ENCODE measurements at regions not wholly inside any gene's neighbourhood (a gene's known extent, or its start where the extent isn't known, plus 50 kb on each side); places are given as distances from the start of the nearest gene placed in this dataset.

GRCh38 chr14:53493860-53494259, 340.7 kb upstream of the DDHD1 start:
- Histone ChIP-seq H4K20me1 (replicated peaks; ENCODE audit: control insufficient read depth, insufficient read depth, low read length) (no peaks in the 10 kb centered on the region), H3K79me2 (ENCODE audit: control insufficient read depth, insufficient read depth, low read length) (no peaks in the 10 kb centered on the region), H3K4me1 (replicated peaks in 1 of 2; ENCODE audit: control insufficient read depth in 2 of 2, insufficient read depth in 2 of 2, low read length in 2 of 2) (no peaks in the 10 kb centered on the region), H3K9me3 (replicated peaks; ENCODE audit: control insufficient read depth, insufficient read depth, low read depth, low read length) (no peaks in the 10 kb centered on the region), H3K36me3 (ENCODE audit: control insufficient read depth, insufficient read depth, low read length) (no peaks in the 10 kb centered on the region), H3K27me3 (ENCODE audit: control insufficient read depth in 2 of 2, insufficient read depth in 2 of 2, low read length in 2 of 2) (no peaks in the 10 kb centered on the region), H3K27ac (ENCODE audit: extremely low read depth, low read depth, low read length) (no peak overlapping the region), H3K4me3 (no peak overlapping the region), H2AFZ (ENCODE audit: low read depth, low read length) (no peak overlapping the region), H3K4me2 (ENCODE audit: insufficient read depth, low read length) (no peak overlapping the region), H3K9ac (ENCODE audit: insufficient read depth in 1 of 2, low read depth in 2 of 2, low read length in 2 of 2) (no peak overlapping the region), H3K9me1 (ENCODE audit: control insufficient read depth, insufficient read depth, low read length) (no peaks in the 10 kb centered on the region)
- intact Hi-C loops (cut with micrococcal nuclease): no loop called here
- FAIRE-seq (no peak), ATAC-seq (no peak), DNase-seq (ENCODE audit: extremely low read depth in 1 of 4, low spot score in 3 of 4) (no peak)
- POLR2A ChIA-PET: no interaction called here
- 0% methylated on average over 1 of the region's 1 CpG for WGBS (ENCODE audit: insufficient coverage, low coverage, missing lambda C conversion rate)
- no TSS peak for BruUV-seq (replicated peaks)
- CTCF ChIA-PET (ENCODE audit: low intra/inter-chr PET ratio): no interaction called here
- no peak for TF ChIP-seq ATF1 (CRISPR knock-in tag; IDR thresholded peaks at IDR 0.05)
- no peak for TF ChIP-seq ATF1 (tag; IDR thresholded peaks at IDR 0.05)
- no peak for TF ChIP-seq CCAR2 (IDR thresholded peaks at IDR 0.05; ENCODE audit: low read depth, low read length)
- TF ChIP-seq HNRNPLL (IDR thresholded peaks at IDR 0.05; ENCODE audit: low read depth, low read length, poor library complexity, severe bottlenecking): no peak
- no peak for TF ChIP-seq TAF9B (IDR thresholded peaks at IDR 0.05; ENCODE audit: partially characterized antibody)
- TF ChIP-seq ZNF655 (CRISPR knock-in tag; IDR thresholded peaks at IDR 0.05): no peak
- no peak for TF ChIP-seq CAMTA2 (CRISPR knock-in tag; conservative IDR thresholded peaks at IDR 0.05)
- TF ChIP-seq SMARCA5 (IDR thresholded peaks at IDR 0.05): no peak
- TF ChIP-seq MTA3 (IDR thresholded peaks at IDR 0.05; ENCODE audit: borderline replicate concordance): no peak
- TF ChIP-seq MED1 (CRISPR knock-in tag; IDR thresholded peaks at IDR 0.05; ENCODE audit: borderline replicate concordance): no peak
- no peak for TF ChIP-seq ZNF347 (CRISPR knock-in tag; IDR thresholded peaks at IDR 0.05; ENCODE audit: low read depth)
- no peak for TF ChIP-seq LEF1 (IDR thresholded peaks at IDR 0.05)
- TF ChIP-seq ZNF830 (CRISPR knock-in tag; IDR thresholded peaks at IDR 0.05): no peak
- TF ChIP-seq CBFA2T3 (IDR thresholded peaks at IDR 0.05): no peak
- no peak for TF ChIP-seq ZFPM2 (CRISPR knock-in tag; IDR thresholded peaks at IDR 0.05)
- TF ChIP-seq ESRRA (IDR thresholded peaks at IDR 0.05; ENCODE audit: borderline replicate concordance, low read depth): no peak
- TF ChIP-seq ZNF224 (CRISPR knock-in tag; IDR thresholded peaks at IDR 0.05): no peak
- in situ Hi-C loops (cut with MboI): no loop called here
